ENCODE measurements at regions not wholly inside any gene's neighbourhood (a gene's known extent, or its start where the extent isn't known, plus 50 kb on each side); places are given as distances from the start of the nearest gene placed in this dataset.
A peak's percentile ranks its signal among the peaks of the same experiment; 100 is the strongest.

DNA sequence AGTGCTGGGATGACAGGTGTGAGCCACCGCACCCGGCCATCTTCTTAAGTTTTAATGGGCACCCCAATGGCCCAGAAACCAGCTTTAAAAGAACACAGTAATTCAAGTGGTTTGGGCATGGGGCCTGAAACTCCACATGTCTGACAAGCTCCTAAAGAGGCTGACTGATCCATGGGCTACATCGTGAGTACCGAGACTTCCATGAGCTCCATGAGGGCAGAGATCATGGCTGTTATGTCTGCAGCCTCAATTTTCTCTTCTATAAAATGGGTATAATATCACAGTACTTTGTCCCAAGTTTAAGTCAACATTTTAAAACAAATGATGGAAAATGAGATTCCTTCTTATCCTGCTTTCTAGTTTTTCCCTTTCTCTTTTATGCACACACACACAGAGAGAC lies 397.6 kb upstream of the MAF start:
- Histone ChIP-seq H3K27ac (ENCODE audit: low read depth, low read length, poor library complexity, severe bottlenecking) (no peak overlapping the region), H3K4me1 (ENCODE audit: insufficient read depth, low read length, poor library complexity, severe bottlenecking) (no peaks in the 10 kb centered on the region), H3K36me3 (ENCODE audit: insufficient read depth, low read length, poor library complexity, severe bottlenecking) (no peaks in the 10 kb centered on the region), H3K4me3 (ENCODE audit: low read depth, low read length, poor library complexity, severe bottlenecking) (no peak overlapping the region), H3K9me3 (ENCODE audit: low read depth, low read length, poor library complexity, severe bottlenecking) (no peaks in the 10 kb centered on the region), H3K27me3 (replicated peaks; ENCODE audit: insufficient read depth, low read depth, low read length, poor library complexity) (no peaks in the 10 kb centered on the region)
- intact Hi-C loops (cut with micrococcal nuclease; ENCODE audit: unreplicated experiment), result no loop called here
- ChIA-PET CTCF (interaction anchor here (0.7 kb wide), 2 partner anchors 26 to 295 kb away, joined by 4 to 7 read pairs; no protein-coding TSS in a partner anchor), POLR2A (ENCODE audit: low non-redundant PET) (no interaction called here)
- no TSS peak for BruUV-seq (replicated peaks)
- no peak for DNase-seq (ENCODE audit: low spot score)
- TF ChIP-seq, protein P1, sequence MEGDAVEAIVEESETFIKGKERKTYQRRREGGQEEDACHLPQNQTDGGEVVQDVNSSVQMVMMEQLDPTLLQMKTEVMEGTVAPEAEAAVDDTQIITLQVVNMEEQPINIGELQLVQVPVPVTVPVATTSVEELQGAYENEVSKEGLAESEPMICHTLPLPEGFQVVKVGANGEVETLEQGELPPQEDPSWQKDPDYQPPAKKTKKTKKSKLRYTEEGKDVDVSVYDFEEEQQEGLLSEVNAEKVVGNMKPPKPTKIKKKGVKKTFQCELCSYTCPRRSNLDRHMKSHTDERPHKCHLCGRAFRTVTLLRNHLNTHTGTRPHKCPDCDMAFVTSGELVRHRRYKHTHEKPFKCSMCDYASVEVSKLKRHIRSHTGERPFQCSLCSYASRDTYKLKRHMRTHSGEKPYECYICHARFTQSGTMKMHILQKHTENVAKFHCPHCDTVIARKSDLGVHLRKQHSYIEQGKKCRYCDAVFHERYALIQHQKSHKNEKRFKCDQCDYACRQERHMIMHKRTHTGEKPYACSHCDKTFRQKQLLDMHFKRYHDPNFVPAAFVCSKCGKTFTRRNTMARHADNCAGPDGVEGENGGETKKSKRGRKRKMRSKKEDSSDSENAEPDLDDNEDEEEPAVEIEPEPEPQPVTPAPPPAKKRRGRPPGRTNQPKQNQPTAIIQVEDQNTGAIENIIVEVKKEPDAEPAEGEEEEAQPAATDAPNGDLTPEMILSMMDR (conservative IDR thresholded peaks at IDR 0.05; ENCODE audit: low read depth, low read length), result no peak
- no peak for TF ChIP-seq EZH2 (IDR thresholded peaks at IDR 0.05; ENCODE audit: borderline replicate concordance, low read depth, low read length, poor library complexity, severe bottlenecking)

DNA sequence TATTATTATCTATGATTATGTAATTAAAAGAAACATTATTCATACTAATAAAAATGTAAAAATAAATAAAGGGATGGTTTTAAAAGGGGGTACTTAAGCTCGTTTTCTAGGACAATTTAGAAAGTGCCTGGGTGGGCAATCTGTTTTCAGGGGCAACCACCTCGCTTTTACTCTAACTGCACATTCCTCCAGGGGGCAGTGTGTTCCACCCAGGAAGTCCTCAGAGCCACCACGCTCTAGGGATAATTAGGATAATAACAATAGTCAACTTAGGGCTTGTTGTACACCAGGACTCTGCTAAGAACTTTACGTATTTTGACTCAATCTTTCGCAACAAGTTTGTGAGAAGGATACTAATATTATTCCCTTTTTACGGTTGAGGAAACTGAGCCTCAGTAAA lies 396.7 kb upstream of the MAF start:
- CTCF ChIA-PET, result no interaction called here
- no peak for TF ChIP-seq EZH2 (IDR thresholded peaks at IDR 0.05; ENCODE audit: borderline replicate concordance, low read depth, low read length, poor library complexity, severe bottlenecking)
- TF ChIP-seq, protein P1 (conservative IDR thresholded peaks at IDR 0.05; ENCODE audit: low read depth, low read length), result peak; percentile 54
- no peaks in the 10 kb centered on the region for H3K27me3 ChIP-seq (replicated peaks; ENCODE audit: insufficient read depth, low read depth, low read length, poor library complexity)
- H3K9me3 ChIP-seq (ENCODE audit: low read depth, low read length, poor library complexity, severe bottlenecking), result no peaks in the 10 kb centered on the region
- POLR2A ChIA-PET (ENCODE audit: low non-redundant PET), result no interaction called here
- H3K4me3 ChIP-seq (ENCODE audit: low read depth, low read length, poor library complexity, severe bottlenecking), result no peak overlapping the region
- intact Hi-C loops (cut with micrococcal nuclease; ENCODE audit: unreplicated experiment), result loop anchor here (1.0 kb wide), 1 partner anchor 469 kb away; no protein-coding TSS in a partner anchor
- no TSS peak for BruUV-seq (replicated peaks)
- H3K4me1 ChIP-seq (ENCODE audit: insufficient read depth, low read length, poor library complexity, severe bottlenecking), result no peaks in the 10 kb centered on the region
- no peak overlapping the region for H3K27ac ChIP-seq (ENCODE audit: low read depth, low read length, poor library complexity, severe bottlenecking)
- no peaks in the 10 kb centered on the region for H3K36me3 ChIP-seq (ENCODE audit: insufficient read depth, low read length, poor library complexity, severe bottlenecking)
- peak; percentile 30 for DNase-seq (ENCODE audit: low spot score)

DNA sequence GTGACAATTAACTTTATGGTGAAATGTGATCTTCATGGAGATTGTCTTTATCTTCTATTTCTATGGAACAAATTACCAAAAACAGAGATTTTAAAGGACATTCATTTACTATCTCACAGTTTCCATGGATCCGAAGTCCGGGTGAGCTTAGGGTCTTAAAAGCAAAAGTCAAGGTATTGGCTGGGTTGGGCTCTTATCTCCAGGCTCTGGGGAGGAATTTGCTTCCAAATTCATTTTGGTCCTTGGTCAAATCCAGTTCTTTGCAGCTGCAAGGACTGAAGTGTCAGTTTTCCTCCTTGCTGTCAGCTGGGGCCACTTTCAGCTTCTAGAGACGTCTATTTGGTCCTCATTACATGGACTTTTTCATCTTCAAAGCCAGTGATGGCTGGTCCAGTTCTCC lies 395.8 kb upstream of the MAF start:
- no peaks in the 10 kb centered on the region for H3K27me3 ChIP-seq (replicated peaks; ENCODE audit: insufficient read depth, low read depth, low read length, poor library complexity)
- no peak overlapping the region for H3K4me3 ChIP-seq (ENCODE audit: low read depth, low read length, poor library complexity, severe bottlenecking)
- H3K9me3 ChIP-seq (ENCODE audit: low read depth, low read length, poor library complexity, severe bottlenecking), result no peaks in the 10 kb centered on the region
- POLR2A ChIA-PET (ENCODE audit: low non-redundant PET), result no interaction called here
- no TSS peak for BruUV-seq (replicated peaks)
- H3K27ac ChIP-seq (ENCODE audit: low read depth, low read length, poor library complexity, severe bottlenecking), result no peak overlapping the region
- no peaks in the 10 kb centered on the region for H3K36me3 ChIP-seq (ENCODE audit: insufficient read depth, low read length, poor library complexity, severe bottlenecking)
- intact Hi-C loops (cut with micrococcal nuclease; ENCODE audit: unreplicated experiment), result no loop called here
- TF ChIP-seq, protein P1 (conservative IDR thresholded peaks at IDR 0.05; ENCODE audit: low read depth, low read length), result no peak
- no peak for TF ChIP-seq EZH2 (IDR thresholded peaks at IDR 0.05; ENCODE audit: borderline replicate concordance, low read depth, low read length, poor library complexity, severe bottlenecking)
- CTCF ChIA-PET, result no interaction called here
- no peaks in the 10 kb centered on the region for H3K4me1 ChIP-seq (ENCODE audit: insufficient read depth, low read length, poor library complexity, severe bottlenecking)
- no peak for DNase-seq (ENCODE audit: low spot score)
